AG10803 (cell line): ENCODE measurements at regions not wholly inside any gene's neighbourhood (a gene's known extent, or its start where the extent isn't known, plus 50 kb on each side); places are given as distances from the start of the nearest gene placed in this dataset.

Experiments
- DNase-seq: peaks from one replicate; pipeline ENCODE4 v3.0.0; 2010; ENCODE audit warnings: low read depth
- H3K4me3 ChIP-seq: 2 replicates; pipeline ENCODE4 v1.5.1; 2011; ENCODE audit warnings: mild to moderate bottlenecking, low read length, control low read depth
- TF ChIP-seq, protein P1 (sequence below): conservative IDR thresholded peaks from 2 replicates; pipeline ENCODE4 v1.5.1; 2011; ENCODE audit warnings: mild to moderate bottlenecking, low read length, control low read depth, inconsistent platforms

DNA sequence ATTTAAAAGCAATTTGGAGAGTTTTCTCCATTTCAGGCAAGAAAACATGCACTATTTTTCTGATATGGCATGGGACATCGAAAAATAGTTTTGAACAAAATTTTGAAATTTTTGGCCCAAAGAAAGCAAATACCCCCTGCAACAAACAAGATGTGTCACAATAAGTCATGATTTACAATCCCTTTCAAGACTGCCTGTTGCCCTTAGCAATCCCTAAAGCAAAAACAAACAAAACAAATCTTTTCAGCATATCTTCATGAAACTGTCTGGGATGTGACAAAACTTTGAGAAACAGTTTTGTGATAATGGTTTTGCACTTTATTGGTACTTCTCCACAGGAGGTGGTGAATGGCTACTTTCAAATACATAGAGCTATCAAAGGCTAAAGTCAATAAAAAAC, 1888.7 kb upstream of the PIK3C3 start:
- TF ChIP-seq, protein P1, sequence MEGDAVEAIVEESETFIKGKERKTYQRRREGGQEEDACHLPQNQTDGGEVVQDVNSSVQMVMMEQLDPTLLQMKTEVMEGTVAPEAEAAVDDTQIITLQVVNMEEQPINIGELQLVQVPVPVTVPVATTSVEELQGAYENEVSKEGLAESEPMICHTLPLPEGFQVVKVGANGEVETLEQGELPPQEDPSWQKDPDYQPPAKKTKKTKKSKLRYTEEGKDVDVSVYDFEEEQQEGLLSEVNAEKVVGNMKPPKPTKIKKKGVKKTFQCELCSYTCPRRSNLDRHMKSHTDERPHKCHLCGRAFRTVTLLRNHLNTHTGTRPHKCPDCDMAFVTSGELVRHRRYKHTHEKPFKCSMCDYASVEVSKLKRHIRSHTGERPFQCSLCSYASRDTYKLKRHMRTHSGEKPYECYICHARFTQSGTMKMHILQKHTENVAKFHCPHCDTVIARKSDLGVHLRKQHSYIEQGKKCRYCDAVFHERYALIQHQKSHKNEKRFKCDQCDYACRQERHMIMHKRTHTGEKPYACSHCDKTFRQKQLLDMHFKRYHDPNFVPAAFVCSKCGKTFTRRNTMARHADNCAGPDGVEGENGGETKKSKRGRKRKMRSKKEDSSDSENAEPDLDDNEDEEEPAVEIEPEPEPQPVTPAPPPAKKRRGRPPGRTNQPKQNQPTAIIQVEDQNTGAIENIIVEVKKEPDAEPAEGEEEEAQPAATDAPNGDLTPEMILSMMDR = no peak
- H3K4me3 ChIP-seq = no peak overlapping the region

DNA sequence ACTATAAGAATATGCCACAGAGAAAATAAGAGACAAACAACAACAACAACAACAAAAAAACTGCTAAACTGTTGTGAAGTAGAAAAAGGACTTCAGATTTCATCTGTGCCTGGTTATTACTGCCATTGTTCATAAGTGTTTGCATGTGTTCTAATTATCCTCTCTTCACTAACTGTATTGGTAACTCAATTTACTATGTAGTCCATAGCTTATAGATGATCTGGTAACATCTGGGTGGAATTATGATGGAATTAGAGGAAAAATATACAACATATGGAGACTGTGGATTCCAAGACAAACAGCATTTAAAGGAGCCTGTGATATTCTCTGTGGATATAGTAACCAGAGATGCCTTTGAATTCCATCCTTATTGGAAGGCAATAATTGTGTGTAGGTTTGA, 1891.5 kb upstream of the PIK3C3 start:
- H3K4me3 ChIP-seq = no peak overlapping the region
- no peak for DNase-seq
- TF ChIP-seq, protein P1 = no peak

More for the DNA sequence above, 1888.7 kb upstream of the PIK3C3 start:
- DNase-seq = no peak

DNA sequence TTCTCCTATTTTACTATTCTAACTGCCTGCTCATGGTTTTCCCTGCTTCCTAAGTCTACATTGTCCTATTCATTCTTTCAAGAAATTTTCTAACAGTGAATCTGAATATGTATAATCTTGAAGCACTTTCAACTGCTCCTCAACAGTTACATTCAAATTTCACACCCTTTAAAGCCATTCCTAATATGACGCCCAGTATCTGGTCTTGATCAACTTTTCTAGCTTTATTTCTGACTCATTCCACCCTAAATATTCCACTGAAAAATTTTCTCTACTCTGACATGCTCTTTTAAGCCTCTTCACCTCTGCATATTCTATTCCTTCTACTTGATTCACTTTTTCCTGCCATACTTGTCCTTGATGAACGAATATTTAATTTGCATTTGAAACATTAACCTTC, 1893.9 kb upstream of the PIK3C3 start:
- H3K4me3 ChIP-seq = no peak overlapping the region
- DNase-seq = no peak
- TF ChIP-seq, protein P1 = no peak

DNA sequence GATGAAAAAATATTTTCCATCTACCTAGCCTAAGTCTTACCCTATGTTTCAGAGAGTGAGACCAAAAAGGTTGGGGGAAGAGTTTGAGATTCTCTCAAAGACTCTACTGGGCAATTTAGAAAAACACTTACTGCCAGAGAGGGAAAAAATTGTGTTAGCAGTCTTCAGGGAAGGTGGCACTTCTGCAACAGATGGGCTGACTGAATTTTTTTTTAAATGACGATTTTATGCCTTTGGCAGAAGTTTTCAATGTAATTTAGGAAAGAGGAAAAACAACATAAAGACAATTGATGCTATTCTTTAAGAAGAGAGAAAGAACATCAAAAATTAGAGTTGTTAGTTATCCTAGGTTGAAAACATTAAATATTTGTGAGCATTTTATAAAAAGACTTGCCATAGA, 1894.5 kb upstream of the PIK3C3 start:
- no peak overlapping the region for H3K4me3 ChIP-seq
- DNase-seq = no peak
- TF ChIP-seq, protein P1 = no peak

DNA sequence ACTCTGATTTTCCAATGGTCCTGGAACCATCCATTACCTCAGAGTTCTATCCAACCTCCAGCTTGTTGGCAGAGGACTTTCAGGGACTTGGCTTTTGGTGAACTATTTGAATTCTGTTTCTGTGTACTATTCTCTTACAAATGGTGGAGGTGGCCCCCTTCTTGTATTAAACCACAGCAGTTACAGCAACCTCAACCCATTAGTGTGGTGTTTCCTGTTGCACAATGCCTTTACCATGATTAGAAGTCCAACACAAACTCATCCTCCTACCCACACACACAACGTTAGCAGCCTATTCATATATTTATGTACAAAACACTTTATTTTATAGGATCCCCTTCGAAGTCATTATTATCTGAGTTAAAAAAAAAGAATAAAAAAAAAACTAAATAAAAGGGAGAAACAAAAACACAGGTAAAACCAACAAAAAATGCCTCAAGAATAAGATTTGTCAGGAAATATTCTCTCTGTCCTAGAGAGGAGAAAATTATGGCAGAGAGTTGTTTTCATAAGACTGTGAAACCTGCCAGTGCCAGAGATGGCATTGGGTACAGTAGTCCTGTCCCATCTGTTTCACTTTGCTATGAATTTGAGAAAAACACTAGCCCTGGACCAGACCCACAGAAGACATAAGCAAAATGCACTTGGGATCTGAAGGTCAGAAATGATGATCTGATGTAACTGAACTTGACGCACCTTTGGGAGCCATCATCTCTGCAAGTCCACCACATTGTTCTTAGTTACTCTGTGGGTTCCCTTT, 1896.0 kb upstream of the PIK3C3 start:
- H3K4me3 ChIP-seq = no peak overlapping the region
- DNase-seq = no peak
- TF ChIP-seq, protein P1 = no peak

DNA sequence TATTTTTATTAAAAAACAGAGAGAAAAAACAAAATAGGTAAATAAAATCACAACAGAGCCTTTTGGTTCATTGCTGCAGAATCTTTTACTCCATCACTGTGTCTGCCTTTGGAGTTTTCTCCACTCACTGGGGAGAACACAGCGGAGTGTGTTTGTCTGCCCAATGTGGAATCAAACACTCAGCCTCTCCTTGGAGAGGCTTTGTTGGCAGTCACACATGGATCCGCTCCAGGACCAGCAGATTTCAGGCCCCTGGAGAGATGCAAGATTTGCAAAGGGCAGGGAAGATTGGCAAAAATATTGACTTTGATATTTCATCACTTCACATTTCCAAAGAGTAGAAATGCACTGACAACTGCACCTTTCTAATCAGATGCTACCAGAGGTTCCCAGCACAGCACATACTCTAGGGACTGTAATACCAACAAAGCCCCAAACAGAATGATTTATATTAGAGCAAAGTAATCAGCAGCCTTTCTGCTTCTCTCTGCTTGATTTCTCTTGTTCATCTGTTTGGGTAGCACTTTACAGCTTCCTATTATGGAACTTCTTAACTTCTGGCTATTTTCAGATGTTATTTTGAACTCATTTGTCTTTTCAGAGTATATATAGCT, 1898.8 kb upstream of the PIK3C3 start:
- no peak for DNase-seq

More for the DNA sequence above, 1898.8 kb upstream of the PIK3C3 start:
- TF ChIP-seq, protein P1 = no peak
- no peak overlapping the region for H3K4me3 ChIP-seq
